ENCODE measurements at regions not wholly inside any gene's neighbourhood (a gene's known extent, or its start where the extent isn't known, plus 50 kb on each side); places are given as distances from the start of the nearest gene placed in this dataset.
A peak's percentile ranks its signal among the peaks of the same experiment; 100 is the strongest.

GRCh38 chr22:25406510-25407210 is 157.8 kb upstream of the GRK3 start:
- peak overlapping the region; percentile 65 for H3K4me3 Mint-ChIP-seq
- H4K20me1 ChIP-seq (replicated peaks; ENCODE audit: insufficient read depth), result peaks cover 12% of the 10 kb centered on the region; the same call in 1 of the 2 replicates
- H3K36me3 ChIP-seq (ENCODE audit: insufficient read depth), result no peaks in the 10 kb centered on the region
- H3K27ac ChIP-seq (ENCODE audit: low read depth), result 0 out of 2 replicates have a peak overlapping the region, but pooled peaks have one; percentile 20
- H3K9me3 Mint-ChIP-seq, result peaks cover 4% of the 10 kb centered on the region; the same call in 2 of the 3 replicates
- peaks cover 27% of the 10 kb centered on the region for H3K27me3 Mint-ChIP-seq (ENCODE audit: insufficient read depth, low read depth, poor library complexity)
- peaks cover 46% of the 10 kb centered on the region for H3K4me1 ChIP-seq (ENCODE audit: insufficient read depth)
- TF ChIP-seq POLR2AphosphoS5 (IDR thresholded peaks at IDR 0.05; ENCODE audit: low read depth), result no peak
- no peak for TF ChIP-seq NANOG (IDR thresholded peaks at IDR 0.05; ENCODE audit: borderline replicate concordance)
- TF ChIP-seq STAT1 (IDR thresholded peaks at IDR 0.05; ENCODE audit: unreplicated experiment), result no peak
- peak overlapping the region; percentile 68; the same call in 1 of the 2 replicates for H3K4me3 ChIP-seq
- ATAC-seq (no peak), DNase-seq (ENCODE audit: low spot score) (no peak)
- H3K4me1 Mint-ChIP-seq, result peaks cover 39% of the 10 kb centered on the region
- no peaks in the 10 kb centered on the region for H3K9me2 ChIP-seq (ENCODE audit: insufficient read depth)
- H3F3A ChIP-seq (replicated peaks; ENCODE audit: low read depth), result peaks cover 29% of the 10 kb centered on the region
- no peak overlapping the region for H3K27ac Mint-ChIP-seq
- peaks cover 26% of the 10 kb centered on the region for H3K79me2 ChIP-seq (replicated peaks; ENCODE audit: insufficient read depth)
- H3K36me3 Mint-ChIP-seq (ENCODE audit: low read depth), result no peaks in the 10 kb centered on the region; the same call in 2 of the 3 replicates
- peak overlapping the region; percentile 94 for H3K4me2 ChIP-seq
- peak overlapping the region; percentile 69; the same call in 1 of the 2 replicates for H2AFZ ChIP-seq
- H3K27me3 ChIP-seq (ENCODE audit: insufficient read depth), result peaks cover 16% of the 10 kb centered on the region

- Histone ChIP-seq H3K27ac (ENCODE audit: low read depth) (peak overlapping the region; percentile 56), H4K20me1 (replicated peaks; ENCODE audit: insufficient read depth) (peaks cover 5% of the 10 kb centered on the region; the same call in 1 of the 2 replicates), H3K79me2 (replicated peaks; ENCODE audit: insufficient read depth) (peaks cover 19% of the 10 kb centered on the region), H2AFZ (peak overlapping the region; percentile 29; the same call in 1 of the 2 replicates), H3K4me3 (peak overlapping the region; percentile 13; the same call in 1 of the 2 replicates), H3K4me2 (peak overlapping the region; percentile 16), H3K9me2 (ENCODE audit: insufficient read depth) (no peaks in the 10 kb centered on the region), H3K36me3 (ENCODE audit: insufficient read depth) (no peaks in the 10 kb centered on the region), H3K4me1 (ENCODE audit: insufficient read depth) (peaks cover 42% of the 10 kb centered on the region), H3F3A (replicated peaks; ENCODE audit: low read depth) (peaks cover 26% of the 10 kb centered on the region), H3K27me3 (ENCODE audit: insufficient read depth) (peaks cover 16% of the 10 kb centered on the region)
- ATAC-seq (no peak; the same call in 2 of the 3 replicates), DNase-seq (ENCODE audit: low spot score) (no peak)
- Mint-ChIP-seq H3K4me3 (peak overlapping the region; percentile 3; the same call in 1 of the 3 replicates), H3K27me3 (ENCODE audit: insufficient read depth, low read depth, poor library complexity) (peaks cover 22% of the 10 kb centered on the region), H3K4me1 (peaks cover 32% of the 10 kb centered on the region), H3K9me3 (peaks cover 4% of the 10 kb centered on the region; the same call in 2 of the 3 replicates), H3K27ac (peak overlapping the region; percentile 36), H3K36me3 (ENCODE audit: low read depth) (no peaks in the 10 kb centered on the region; the same call in 2 of the 3 replicates)
- TF ChIP-seq REST (IDR thresholded peaks at IDR 0.05; ENCODE audit: unreplicated experiment) (no peak), ETS1 (IDR thresholded peaks at IDR 0.05) (no peak), ZNF462 (CRISPR knock-in tag; IDR thresholded peaks at IDR 0.05) (no peak), STAT1 (IDR thresholded peaks at IDR 0.05; ENCODE audit: unreplicated experiment) (no peak), JUNB (IDR thresholded peaks at IDR 0.05; ENCODE audit: unreplicated experiment) (no peak), EZH2phosphoT487 (IDR thresholded peaks at IDR 0.05; ENCODE audit: unreplicated experiment) (no peak), ZNF114 (CRISPR knock-in tag; IDR thresholded peaks at IDR 0.05) (no peak), NANOG (IDR thresholded peaks at IDR 0.05; ENCODE audit: borderline replicate concordance) (no peak)
These were observed 157.1 kb upstream of the GRK3 start for GRCh38 chr22:25407226-25407858.

Measured in GM23338 (cell line).